ENCODE measurements at regions not wholly inside any gene's neighbourhood (a gene's known extent, or its start where the extent isn't known, plus 50 kb on each side); places are given as distances from the start of the nearest gene placed in this dataset.

GRCh38 chr10:10346390-10347150 lies 671.1 kb upstream of the CELF2 start:
- H3K36me3 ChIP-seq (ENCODE audit: insufficient read depth, low read length) = no peaks in the 10 kb centered on the region
- no peak for ATAC-seq (ENCODE audit: poor library complexity)
- H3K27me3 ChIP-seq (ENCODE audit: control insufficient read depth in 1 of 2, insufficient read depth in 2 of 2, low read length in 2 of 2) = no peaks in the 10 kb centered on the region
- Mint-ChIP-seq H3K9me3 (no peaks in the 10 kb centered on the region), H3K4me3 (no peak overlapping the region), H3K4me1 (ENCODE audit: low read depth) (no peaks in the 10 kb centered on the region), H3K27me3 (no peaks in the 10 kb centered on the region), H3K27ac (no peak overlapping the region), H3K36me3 (ENCODE audit: low read depth) (no peaks in the 10 kb centered on the region)
- H3K4me3 ChIP-seq (ENCODE audit: low read length) = no peak overlapping the region
- DNase-seq = no peak
- TF ChIP-seq, protein P1, sequence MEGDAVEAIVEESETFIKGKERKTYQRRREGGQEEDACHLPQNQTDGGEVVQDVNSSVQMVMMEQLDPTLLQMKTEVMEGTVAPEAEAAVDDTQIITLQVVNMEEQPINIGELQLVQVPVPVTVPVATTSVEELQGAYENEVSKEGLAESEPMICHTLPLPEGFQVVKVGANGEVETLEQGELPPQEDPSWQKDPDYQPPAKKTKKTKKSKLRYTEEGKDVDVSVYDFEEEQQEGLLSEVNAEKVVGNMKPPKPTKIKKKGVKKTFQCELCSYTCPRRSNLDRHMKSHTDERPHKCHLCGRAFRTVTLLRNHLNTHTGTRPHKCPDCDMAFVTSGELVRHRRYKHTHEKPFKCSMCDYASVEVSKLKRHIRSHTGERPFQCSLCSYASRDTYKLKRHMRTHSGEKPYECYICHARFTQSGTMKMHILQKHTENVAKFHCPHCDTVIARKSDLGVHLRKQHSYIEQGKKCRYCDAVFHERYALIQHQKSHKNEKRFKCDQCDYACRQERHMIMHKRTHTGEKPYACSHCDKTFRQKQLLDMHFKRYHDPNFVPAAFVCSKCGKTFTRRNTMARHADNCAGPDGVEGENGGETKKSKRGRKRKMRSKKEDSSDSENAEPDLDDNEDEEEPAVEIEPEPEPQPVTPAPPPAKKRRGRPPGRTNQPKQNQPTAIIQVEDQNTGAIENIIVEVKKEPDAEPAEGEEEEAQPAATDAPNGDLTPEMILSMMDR (IDR thresholded peaks at IDR 0.05) = no peak
- no peak overlapping the region for H3K27ac ChIP-seq (ENCODE audit: low read depth in 1 of 2, low read length in 2 of 2)
- CTCF ChIA-PET = no interaction called here
- intact Hi-C loops (cut with DNase I, micrococcal nuclease) = no loop called here
- H3K4me1 ChIP-seq (ENCODE audit: insufficient read depth, low read length) = no peaks in the 10 kb centered on the region
- H3K9me3 ChIP-seq (ENCODE audit: control insufficient read depth in 1 of 2, insufficient read depth in 1 of 2, low read length in 2 of 2) = peaks cover 0 to 5% of the 10 kb centered on the region in 2 experiments
- POLR2A ChIA-PET = no interaction called here

GRCh38 chr10:10350050-10350449 lies 667.6 kb upstream of the CELF2 start:
- Histone ChIP-seq H3K27ac (ENCODE audit: low read depth in 1 of 2, low read length in 2 of 2) (no peak overlapping the region), H3K36me3 (ENCODE audit: insufficient read depth, low read length) (no peaks in the 10 kb centered on the region), H3K9me3 (ENCODE audit: control insufficient read depth in 1 of 2, insufficient read depth in 1 of 2, low read length in 2 of 2) (no peaks in the 10 kb centered on the region), H3K27me3 (ENCODE audit: control insufficient read depth in 1 of 2, insufficient read depth in 2 of 2, low read length in 2 of 2) (no peaks in the 10 kb centered on the region), H3K4me1 (ENCODE audit: insufficient read depth, low read length) (no peaks in the 10 kb centered on the region), H3K4me3 (ENCODE audit: low read length) (no peak overlapping the region)
- ChIA-PET CTCF (no interaction called here), POLR2A (no interaction called here)
- Mint-ChIP-seq H3K9me3 (no peaks in the 10 kb centered on the region), H3K27me3 (no peaks in the 10 kb centered on the region), H3K4me3 (no peak overlapping the region), H3K36me3 (ENCODE audit: low read depth) (no peaks in the 10 kb centered on the region), H3K4me1 (ENCODE audit: low read depth) (no peaks in the 10 kb centered on the region), H3K27ac (no peak overlapping the region)
- intact Hi-C loops (cut with DNase I, micrococcal nuclease) = no loop called here
- no peak for DNase-seq
- ATAC-seq (ENCODE audit: poor library complexity) = no peak
- TF ChIP-seq, protein P1 (IDR thresholded peaks at IDR 0.05) = no peak

DNA sequence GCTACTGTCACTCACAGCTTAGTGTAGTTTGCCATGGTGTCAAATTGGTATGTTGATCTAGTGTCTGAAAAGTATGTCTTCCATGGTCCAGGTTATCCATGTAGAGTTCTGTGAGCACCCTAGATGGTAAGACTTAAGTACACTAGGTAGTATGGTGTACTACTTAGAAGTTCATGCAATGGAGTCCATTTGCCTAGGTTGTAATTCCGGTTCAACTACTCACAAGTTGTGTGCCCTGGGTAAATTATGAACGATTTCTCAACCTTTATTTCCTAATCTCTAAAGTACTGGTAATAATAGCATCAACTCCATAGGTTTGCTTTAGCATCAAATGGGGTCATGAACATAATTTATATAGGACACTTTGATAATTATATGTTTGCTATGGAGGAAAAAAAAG lies 666.2 kb upstream of the CELF2 start:
- no peak overlapping the region for H3K4me3 ChIP-seq (ENCODE audit: low read length)
- DNase-seq (no peak), ATAC-seq (ENCODE audit: poor library complexity) (no peak)
- Mint-ChIP-seq H3K4me1 (ENCODE audit: low read depth) (no peaks in the 10 kb centered on the region), H3K4me3 (no peak overlapping the region), H3K27me3 (no peaks in the 10 kb centered on the region), H3K9me3 (peaks cover under 1% of the 10 kb centered on the region), H3K36me3 (ENCODE audit: low read depth) (no peaks in the 10 kb centered on the region), H3K27ac (no peak overlapping the region)
- H3K27me3 ChIP-seq (ENCODE audit: control insufficient read depth in 1 of 2, insufficient read depth in 2 of 2, low read length in 2 of 2) = no peaks in the 10 kb centered on the region
- TF ChIP-seq, protein P1 (IDR thresholded peaks at IDR 0.05) = no peak
- H3K36me3 ChIP-seq (ENCODE audit: insufficient read depth, low read length) = no peaks in the 10 kb centered on the region
- intact Hi-C loops (cut with DNase I, micrococcal nuclease) = no loop called here
- POLR2A ChIA-PET = no interaction called here
- no peak overlapping the region for H3K27ac ChIP-seq (ENCODE audit: low read depth in 1 of 2, low read length in 2 of 2)
- H3K9me3 ChIP-seq (ENCODE audit: control insufficient read depth in 1 of 2, insufficient read depth in 1 of 2, low read length in 2 of 2) = no peaks in the 10 kb centered on the region
- CTCF ChIA-PET = no interaction called here
- H3K4me1 ChIP-seq (ENCODE audit: insufficient read depth, low read length) = no peaks in the 10 kb centered on the region

Data from CD4-positive, alpha-beta T cell (primary cell).